Epithelial cell of proximal tubule (primary cell): ENCODE measurements at regions not wholly inside any gene's neighbourhood (a gene's known extent, or its start where the extent isn't known, plus 50 kb on each side); places are given as distances from the start of the nearest gene placed in this dataset.

Source experiments
- DNase-seq: peaks from one replicate; pipeline ENCODE4 v3.0.0-alpha.2; 2011; ENCODE audit warnings: low read depth
- H3K4me3 ChIP-seq: 2 replicates; pipeline ENCODE4 v1.5.1; 2011; ENCODE audit warnings: low read depth, mild to moderate bottlenecking, low read length
- CTCF ChIP-seq: conservative IDR thresholded peaks from 2 replicates; pipeline ENCODE4 v1.5.1; 2012; ENCODE audit warnings: low read depth, mild to moderate bottlenecking, low read length

GRCh38 chr3:155015776-155016436 lies 64.2 kb upstream of the MME start:
- no peak for DNase-seq

GRCh38 chr3:155014953-155015352 lies 65.2 kb upstream of the MME start:
- no peak for TF ChIP-seq CTCF
- no peak for DNase-seq

More at GRCh38 chr3:155015776-155016436, 64.2 kb upstream of the MME start:
- no peak overlapping the region for H3K4me3 ChIP-seq
- TF ChIP-seq CTCF: no peak

GRCh38 chr3:155013427-155013826 lies 66.7 kb upstream of the MME start:
- no peak for TF ChIP-seq CTCF
- DNase-seq: no peak
- H3K4me3 ChIP-seq: no peak overlapping the region

More at GRCh38 chr3:155014953-155015352, 65.2 kb upstream of the MME start:
- no peak overlapping the region for H3K4me3 ChIP-seq

- H3K4me3 ChIP-seq: no peak overlapping the region
- DNase-seq: no peak
- TF ChIP-seq CTCF: no peak
Measured at GRCh38 chr3:155012584-155012983, 67.5 kb upstream of the MME start.

- TF ChIP-seq CTCF: no peak
- no peak overlapping the region for H3K4me3 ChIP-seq
Measured at GRCh38 chr3:155010416-155010815, 69.7 kb upstream of the MME start.

GRCh38 chr3:155009217-155009616 lies 70.9 kb upstream of the MME start:
- DNase-seq: no peak
- no peak overlapping the region for H3K4me3 ChIP-seq
- no peak for TF ChIP-seq CTCF

More at GRCh38 chr3:155010416-155010815, 69.7 kb upstream of the MME start:
- DNase-seq: no peak

GRCh38 chr3:155007729-155008128 lies 72.4 kb upstream of the MME start:
- no peak for TF ChIP-seq CTCF
- no peak overlapping the region for H3K4me3 ChIP-seq
- no peak for DNase-seq
